C4-2B (cell line): ENCODE measurements at regions not wholly inside any gene's neighbourhood (a gene's known extent, or its start where the extent isn't known, plus 50 kb on each side); places are given as distances from the start of the nearest gene placed in this dataset.

Experiments
- H3K27ac ChIP-seq: fragments of 450-650 bp; 2 replicates; pipeline ENCODE4 v1.5.1; 2017
- ZFX ChIP-seq: fragments of 450-650 bp; IDR thresholded peaks from 2 replicates; pipeline ENCODE4 v1.6.1; 2017
- TF ChIP-seq, protein P1 (sequence below): fragments of 450-650 bp; conservative IDR thresholded peaks from 2 replicates; pipeline ENCODE4 v1.5.1; 2017; ENCODE audit warnings: mild to moderate bottlenecking

DNA sequence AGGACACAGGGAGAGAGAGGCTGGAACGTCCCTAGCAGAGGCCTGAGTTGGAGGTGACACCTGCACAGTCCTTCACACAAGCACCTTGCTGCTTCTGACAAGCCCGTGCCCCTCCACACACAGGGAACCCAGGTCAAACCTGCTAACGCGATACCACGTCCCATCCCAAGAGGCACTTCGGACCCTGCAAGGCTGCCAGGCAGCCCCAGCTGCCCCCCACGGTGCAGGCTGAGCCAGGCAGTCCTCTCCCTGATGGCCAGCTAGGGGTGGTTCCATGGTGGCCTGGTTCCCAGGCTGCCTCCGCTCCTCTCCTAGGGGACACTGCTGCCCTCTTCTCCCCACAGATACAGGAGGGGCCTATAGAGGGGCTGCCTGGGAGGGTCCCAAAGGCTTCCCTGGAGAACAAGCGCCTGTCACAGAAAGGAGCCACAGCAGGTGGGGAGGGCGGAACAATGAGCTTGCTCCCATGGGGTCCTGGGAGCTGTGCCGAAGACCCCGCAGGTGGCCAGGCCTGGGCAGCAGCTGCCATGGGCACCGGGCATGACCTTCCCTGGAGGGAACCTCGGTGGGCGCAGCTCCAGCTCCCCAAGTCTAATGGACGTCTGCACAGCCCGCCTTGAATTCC is 434.2 kb upstream of the MYT1L start:
- no peak overlapping the region for H3K27ac ChIP-seq
- TF ChIP-seq, protein P1, sequence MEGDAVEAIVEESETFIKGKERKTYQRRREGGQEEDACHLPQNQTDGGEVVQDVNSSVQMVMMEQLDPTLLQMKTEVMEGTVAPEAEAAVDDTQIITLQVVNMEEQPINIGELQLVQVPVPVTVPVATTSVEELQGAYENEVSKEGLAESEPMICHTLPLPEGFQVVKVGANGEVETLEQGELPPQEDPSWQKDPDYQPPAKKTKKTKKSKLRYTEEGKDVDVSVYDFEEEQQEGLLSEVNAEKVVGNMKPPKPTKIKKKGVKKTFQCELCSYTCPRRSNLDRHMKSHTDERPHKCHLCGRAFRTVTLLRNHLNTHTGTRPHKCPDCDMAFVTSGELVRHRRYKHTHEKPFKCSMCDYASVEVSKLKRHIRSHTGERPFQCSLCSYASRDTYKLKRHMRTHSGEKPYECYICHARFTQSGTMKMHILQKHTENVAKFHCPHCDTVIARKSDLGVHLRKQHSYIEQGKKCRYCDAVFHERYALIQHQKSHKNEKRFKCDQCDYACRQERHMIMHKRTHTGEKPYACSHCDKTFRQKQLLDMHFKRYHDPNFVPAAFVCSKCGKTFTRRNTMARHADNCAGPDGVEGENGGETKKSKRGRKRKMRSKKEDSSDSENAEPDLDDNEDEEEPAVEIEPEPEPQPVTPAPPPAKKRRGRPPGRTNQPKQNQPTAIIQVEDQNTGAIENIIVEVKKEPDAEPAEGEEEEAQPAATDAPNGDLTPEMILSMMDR, result no peak
- TF ChIP-seq ZFX, result no peak

GRCh38 chr2:2764739-2765138 is 433.7 kb upstream of the MYT1L start:
- no peak overlapping the region for H3K27ac ChIP-seq
- TF ChIP-seq, protein P1, result no peak
- TF ChIP-seq ZFX, result no peak

DNA sequence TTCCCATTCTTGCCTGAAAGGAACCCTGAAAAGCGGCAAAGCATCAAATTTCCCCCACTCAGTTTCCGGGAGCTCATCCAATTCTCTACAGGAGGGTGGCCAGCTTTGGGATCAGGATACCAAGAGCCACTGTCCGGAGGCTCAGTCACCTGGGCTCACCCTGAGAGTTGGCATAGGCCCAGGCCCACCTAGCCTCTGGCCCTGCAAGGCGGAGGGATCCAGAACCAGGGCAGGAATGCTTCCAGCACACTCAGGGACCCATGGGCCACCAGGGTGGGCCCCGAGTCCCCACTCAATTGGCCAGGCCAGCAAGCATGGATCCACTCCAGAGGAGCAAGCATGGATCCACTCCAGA is 432.9 kb upstream of the MYT1L start:
- no peak overlapping the region for H3K27ac ChIP-seq
- no peak for TF ChIP-seq ZFX
- TF ChIP-seq, protein P1, result no peak

GRCh38 chr2:2763351-2764000 is 432.4 kb upstream of the MYT1L start:
- TF ChIP-seq ZFX, result no peak
- TF ChIP-seq, protein P1, result no peak
- no peak overlapping the region for H3K27ac ChIP-seq

DNA sequence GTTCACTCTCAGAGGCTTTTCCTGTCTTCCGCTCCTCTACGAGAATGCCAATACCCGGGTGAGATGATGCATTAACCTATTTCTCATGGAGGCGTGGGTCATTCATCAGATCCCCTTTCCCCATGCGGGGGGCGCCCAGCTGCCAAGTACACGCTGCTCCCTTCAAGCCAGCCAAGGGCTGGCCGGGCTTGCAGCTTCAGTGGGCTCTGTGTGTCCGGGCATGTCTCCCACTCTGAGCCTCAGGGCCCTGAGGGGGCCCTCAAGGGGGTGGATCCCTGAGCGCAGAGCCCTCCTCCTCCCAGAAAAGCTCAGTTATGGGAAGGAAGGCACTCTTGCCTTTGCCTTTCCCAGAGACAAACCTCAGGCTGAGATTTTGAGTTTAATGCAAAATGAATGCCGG is 431.8 kb upstream of the MYT1L start:
- no peak for TF ChIP-seq ZFX
- TF ChIP-seq, protein P1, result no peak
- no peak overlapping the region for H3K27ac ChIP-seq

GRCh38 chr2:2762166-2762908 is 431.3 kb upstream of the MYT1L start:
- H3K27ac ChIP-seq, result no peak overlapping the region
- TF ChIP-seq ZFX, result no peak
- TF ChIP-seq, protein P1, result no peak

DNA sequence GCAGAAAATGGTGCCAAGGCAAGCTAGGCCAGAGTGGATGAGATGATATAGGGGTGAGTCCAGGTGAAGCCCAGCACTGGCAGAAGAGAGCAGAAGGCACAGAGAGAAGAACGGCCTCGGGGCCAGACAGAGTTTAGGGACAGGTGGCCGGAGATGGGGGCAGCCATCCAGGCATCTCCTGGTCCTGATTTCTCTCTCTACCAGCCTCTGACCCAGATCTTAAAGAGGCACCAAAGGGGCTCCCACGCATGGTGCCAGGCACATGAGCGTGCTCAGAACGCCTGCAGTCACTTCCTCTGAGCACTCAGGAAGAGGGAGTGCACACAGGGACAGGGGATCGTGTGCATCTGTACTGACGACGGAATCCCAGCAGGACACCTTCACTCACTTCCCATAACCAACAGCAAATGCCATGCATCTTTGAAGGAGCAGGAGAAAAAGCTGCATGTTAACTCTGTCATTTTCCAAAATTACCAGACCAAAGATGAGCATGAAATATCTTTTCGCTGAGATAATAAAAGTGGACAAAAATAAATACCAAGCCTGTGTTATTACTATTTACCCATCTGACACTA is 427.8 kb upstream of the MYT1L start:
- H3K27ac ChIP-seq, result no peak overlapping the region
- TF ChIP-seq, protein P1, result no peak
- no peak for TF ChIP-seq ZFX
